ENCODE measurements at regions not wholly inside any gene's neighbourhood (a gene's known extent, or its start where the extent isn't known, plus 50 kb on each side); places are given as distances from the start of the nearest gene placed in this dataset.

GRCh38 chr16:59683709-59684108, 949.6 kb upstream of the GOT2 start:
- ATAC-seq: no peak
- CTCF ChIA-PET (ENCODE audit: low intra/inter-chr PET ratio): no interaction called here
- no peaks in the 10 kb centered on the region for H3K36me3 ChIP-seq (ENCODE audit: control insufficient read depth, insufficient read depth, low read length)

More at GRCh38 chr16:59683709-59684108, 949.6 kb upstream of the GOT2 start:
- no peaks in the 10 kb centered on the region for H3K9me1 ChIP-seq (ENCODE audit: control insufficient read depth, insufficient read depth, low read length)
- H3K9ac ChIP-seq (ENCODE audit: insufficient read depth in 1 of 2, low read depth in 2 of 2, low read length in 2 of 2): no peak overlapping the region
- POLR2A ChIA-PET: no interaction called here
- no peaks in the 10 kb centered on the region for H3K4me1 ChIP-seq (replicated peaks in 1 of 2; ENCODE audit: control insufficient read depth in 2 of 2, insufficient read depth in 2 of 2, low read length in 2 of 2)
- FAIRE-seq: no peak
- in situ Hi-C loops (cut with MboI): no loop called here
- no peaks in the 10 kb centered on the region; the same call in 1 of the 2 replicates for H3K9me3 ChIP-seq (replicated peaks; ENCODE audit: control insufficient read depth, insufficient read depth, low read depth, low read length)
- H3K79me2 ChIP-seq (ENCODE audit: control insufficient read depth, insufficient read depth, low read length): no peaks in the 10 kb centered on the region
- H3K27ac ChIP-seq (ENCODE audit: extremely low read depth, low read depth, low read length): no peak overlapping the region
- WGBS (ENCODE audit: insufficient coverage, low coverage, missing lambda C conversion rate): 0% methylated on average over 1 of the region's 1 CpG
- H2AFZ ChIP-seq (ENCODE audit: low read depth, low read length): no peak overlapping the region
- no peak for DNase-seq (ENCODE audit: extremely low read depth in 1 of 4, low spot score in 3 of 4)
- H3K27me3 ChIP-seq (ENCODE audit: control insufficient read depth in 2 of 2, insufficient read depth in 2 of 2, low read length in 2 of 2): no peaks in the 10 kb centered on the region
- intact Hi-C loops (cut with micrococcal nuclease): no loop called here
- BruUV-seq (replicated peaks): no TSS peak
- TF ChIP-seq MYC (IDR thresholded peaks at IDR 0.05; ENCODE audit: low read depth, low read length) (no peak), MYC (CRISPR knock-in tag; IDR thresholded peaks at IDR 0.05; ENCODE audit: borderline replicate concordance, low read depth) (no peak), FOXM1 (IDR thresholded peaks at IDR 0.05; ENCODE audit: low read depth) (no peak), FOXM1 (CRISPR knock-in tag; IDR thresholded peaks at IDR 0.05; ENCODE audit: low read depth) (no peak), MCM2 (IDR thresholded peaks at IDR 0.05; ENCODE audit: low read depth) (no peak), ZZZ3 (IDR thresholded peaks at IDR 0.05) (no peak), WHSC1 (IDR thresholded peaks at IDR 0.05; ENCODE audit: low read length) (no peak), SRSF3 (IDR thresholded peaks at IDR 0.05; ENCODE audit: insufficient read depth, low read length) (no peak), ZFP30 (CRISPR knock-in tag; IDR thresholded peaks at IDR 0.05; ENCODE audit: borderline replicate concordance) (no peak), FOXK1 (CRISPR knock-in tag; IDR thresholded peaks at IDR 0.05; ENCODE audit: borderline replicate concordance) (no peak), HEY1 (CRISPR knock-in tag; IDR thresholded peaks at IDR 0.05; ENCODE audit: borderline replicate concordance) (no peak), HNRNPH1 (optimal IDR thresholded peaks at IDR 0.05; ENCODE audit: low read depth, low read length) (no peak), HOXB6 (CRISPR knock-in tag; IDR thresholded peaks at IDR 0.05; ENCODE audit: borderline replicate concordance) (no peak), ZBTB34 (CRISPR knock-in tag; IDR thresholded peaks at IDR 0.05) (no peak), E2F4 (CRISPR knock-in tag; IDR thresholded peaks at IDR 0.05; ENCODE audit: low read depth) (no peak)
- H3K4me2 ChIP-seq (ENCODE audit: insufficient read depth, low read length): no peak overlapping the region
- H3K4me3 ChIP-seq: no peak overlapping the region
- no peaks in the 10 kb centered on the region for H4K20me1 ChIP-seq (replicated peaks; ENCODE audit: control insufficient read depth, insufficient read depth, low read length)
